Stimulated activated CD8-positive, alpha-beta memory T cell treated with anti-CD3 and anti-CD28 coated beads, Interleukin-15, amount 100 ng/mL, for 48 hours (primary cell): ENCODE measurements at regions not wholly inside any gene's neighbourhood (a gene's known extent, or its start where the extent isn't known, plus 50 kb on each side); places are given as distances from the start of the nearest gene placed in this dataset.
A peak's percentile ranks its signal among the peaks of the same experiment; 100 is the strongest.
"Not testable (repeated sequence)": the region's sequence is repeated elsewhere in the genome, so short reads cannot be mapped to it uniquely, and the experiment has no call there.

Experiments
- DNase-seq, 2 donors: peaks; one replicate each; pipeline ENCODE4 v3.0.0-alpha.2; 2020; ENCODE audit warnings: low read depth in 2 of 2

DNA sequence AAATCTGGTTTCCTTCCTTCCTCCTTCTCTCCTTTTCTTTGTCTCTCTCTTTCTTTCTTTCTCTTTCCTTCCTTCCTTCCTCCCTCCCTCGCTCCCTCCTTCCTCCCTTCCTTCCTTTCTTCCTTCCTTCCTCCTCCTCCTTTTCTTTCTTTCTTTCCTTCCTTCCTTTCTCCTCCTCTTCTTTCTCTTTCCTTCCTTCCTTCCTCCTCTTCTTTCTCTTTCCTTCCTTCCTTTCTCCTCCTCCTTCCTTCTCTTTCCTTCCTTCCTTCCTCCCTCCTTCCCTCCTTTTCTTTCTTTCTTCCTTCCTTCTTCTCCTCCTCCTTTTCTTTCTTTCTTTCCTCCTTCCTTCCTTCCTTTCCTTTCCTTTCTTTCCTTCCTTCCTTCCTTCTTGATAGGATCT, 61.2 kb downstream of the VIP start:
- no peak for DNase-seq

DNA sequence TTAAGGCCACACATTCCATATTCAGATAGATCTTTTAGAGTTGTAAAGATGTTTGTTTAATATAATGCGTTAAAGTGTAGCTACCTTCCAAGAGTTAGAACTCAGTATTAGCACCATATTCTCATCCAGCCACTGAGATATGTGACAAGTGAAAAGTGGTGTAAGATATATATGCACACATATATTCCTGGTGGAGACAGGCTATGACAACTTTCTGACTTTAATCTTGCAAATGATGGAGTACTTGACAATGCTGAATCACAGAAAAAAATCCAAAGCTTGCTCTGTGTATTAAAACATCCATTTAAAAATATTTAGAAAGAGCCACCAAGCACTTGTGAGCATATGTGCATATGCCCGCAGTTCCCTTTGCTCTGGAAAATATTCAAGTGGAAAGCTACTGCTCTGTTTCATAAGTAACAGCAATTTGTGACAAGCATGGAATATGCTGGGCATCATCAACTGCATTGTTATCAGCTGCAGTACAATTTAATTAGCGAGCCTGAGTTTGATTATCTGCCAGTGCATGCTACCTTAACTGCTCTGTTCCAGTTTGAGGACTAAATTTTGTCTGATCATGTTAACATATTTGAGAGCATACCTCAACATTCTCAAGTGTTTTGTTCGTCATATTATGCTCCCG, 64.8 kb downstream of the VIP start:
- DNase-seq = no peak

DNA sequence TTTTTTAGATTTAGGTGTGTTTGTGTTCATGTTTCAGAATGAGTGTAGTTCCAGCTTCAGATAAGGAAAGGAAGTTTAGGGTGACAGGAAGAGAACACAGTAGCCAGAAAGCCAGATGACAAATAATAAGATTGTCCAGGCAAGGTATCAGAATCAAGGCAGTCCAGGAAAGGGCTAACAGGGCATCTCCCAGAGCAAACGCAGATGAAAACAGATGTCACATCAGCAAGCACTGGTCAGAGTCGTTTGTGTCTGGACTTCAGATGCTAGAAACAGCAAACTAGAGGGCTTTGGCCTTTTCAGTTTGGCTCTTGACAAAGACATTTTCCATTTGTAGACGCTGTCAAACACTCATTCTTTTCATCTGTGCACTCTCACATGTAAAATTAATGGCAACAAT, 65.5 kb downstream of the VIP start:
- no peak for DNase-seq

DNA sequence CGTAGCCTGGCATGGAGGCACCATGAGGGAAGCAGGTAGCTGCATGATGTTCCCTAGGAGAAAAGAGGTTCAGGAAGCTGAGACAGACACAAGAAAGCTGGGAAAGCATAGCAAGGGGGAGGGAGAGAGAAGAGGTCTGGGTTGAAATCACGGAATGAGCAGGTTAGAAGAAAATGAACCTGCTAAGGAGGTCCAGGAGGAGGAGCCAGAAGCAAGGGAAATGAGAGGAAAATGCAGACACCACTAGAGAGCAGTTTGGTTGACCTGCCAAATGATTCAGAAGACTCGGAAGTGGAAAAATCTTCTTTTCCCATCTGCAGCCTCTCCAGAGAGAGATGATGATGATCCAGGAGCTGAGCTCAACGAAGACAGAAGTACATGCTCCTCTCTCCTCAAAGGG, 70.9 kb downstream of the VIP start:
- no peak for DNase-seq

DNA sequence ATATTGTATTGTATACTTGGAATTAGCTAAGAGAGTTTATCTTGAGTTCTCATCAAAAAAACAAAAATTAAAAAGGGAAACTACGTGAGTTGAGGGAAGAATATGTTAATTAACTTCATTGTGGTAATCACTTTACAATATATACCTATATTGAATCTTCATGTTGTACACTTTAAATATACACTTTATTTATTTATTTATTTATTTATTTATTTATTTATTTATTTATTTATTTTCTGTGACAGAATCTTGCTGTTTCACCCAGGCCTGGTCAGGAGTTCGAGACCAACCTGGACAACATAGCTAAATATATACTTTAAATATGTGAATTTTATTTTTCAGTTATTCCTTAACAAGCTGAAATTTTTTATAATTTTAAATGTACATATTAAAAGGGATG, 74.1 kb downstream of the VIP start:
- no peak for DNase-seq

DNA sequence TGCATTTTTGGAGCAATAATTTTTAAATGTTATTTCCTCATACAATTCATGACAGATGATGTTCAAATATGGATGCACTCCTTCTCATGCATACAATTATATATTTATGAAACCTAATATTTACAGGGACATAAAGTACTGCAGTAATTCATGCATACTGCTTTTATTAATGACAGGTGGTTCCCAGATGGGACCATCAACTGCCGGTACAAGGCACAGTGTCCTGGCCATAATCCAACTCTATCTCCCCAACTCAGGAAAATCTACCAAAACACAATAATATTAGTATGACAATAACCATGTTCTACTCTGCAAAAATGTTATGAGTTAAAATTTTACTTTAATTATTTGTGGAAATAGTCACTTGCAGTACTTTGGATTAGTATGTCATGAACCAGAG, 77.8 kb downstream of the VIP start:
- no peak for DNase-seq

DNA sequence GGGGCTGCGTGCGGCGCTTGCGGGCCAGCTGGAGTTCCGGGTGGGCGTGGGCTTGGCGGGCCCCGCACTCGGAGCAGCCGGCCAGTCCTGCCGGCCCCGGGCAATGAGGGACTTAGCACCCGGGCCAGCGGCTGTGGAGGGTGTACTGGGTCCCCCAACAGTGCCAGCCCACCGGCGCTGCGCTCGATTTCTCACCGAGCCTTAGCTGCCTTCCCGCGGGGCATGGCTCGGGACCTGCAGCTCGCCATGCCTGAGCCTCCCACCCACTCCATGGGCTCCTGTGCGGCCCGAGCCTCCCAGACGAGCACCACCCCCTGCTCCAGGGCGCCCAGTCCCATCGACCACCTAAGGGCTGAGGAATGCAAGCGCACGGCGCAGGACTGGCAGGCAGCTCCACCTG, 83.8 kb downstream of the VIP start:
- DNase-seq = not testable (repeated sequence)

DNA sequence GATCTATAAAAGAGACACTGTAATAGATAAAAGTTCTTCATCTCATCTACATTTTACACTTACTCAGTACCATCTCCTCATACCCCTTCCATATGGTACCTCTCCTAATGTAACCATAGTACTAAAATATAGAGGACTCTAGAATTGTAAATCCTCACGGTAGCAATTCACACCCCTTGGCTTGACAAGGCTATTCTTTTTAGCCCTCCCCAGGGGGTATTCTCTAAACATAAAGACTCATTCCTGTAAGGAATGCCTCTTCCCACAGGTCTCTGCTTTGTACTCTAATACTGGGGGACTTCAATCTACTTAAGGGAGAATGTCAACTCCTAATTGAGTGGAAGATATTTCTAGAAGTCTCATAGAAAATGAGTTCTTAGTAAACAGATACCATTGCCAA, 85.9 kb downstream of the VIP start:
- DNase-seq = no peak

DNA sequence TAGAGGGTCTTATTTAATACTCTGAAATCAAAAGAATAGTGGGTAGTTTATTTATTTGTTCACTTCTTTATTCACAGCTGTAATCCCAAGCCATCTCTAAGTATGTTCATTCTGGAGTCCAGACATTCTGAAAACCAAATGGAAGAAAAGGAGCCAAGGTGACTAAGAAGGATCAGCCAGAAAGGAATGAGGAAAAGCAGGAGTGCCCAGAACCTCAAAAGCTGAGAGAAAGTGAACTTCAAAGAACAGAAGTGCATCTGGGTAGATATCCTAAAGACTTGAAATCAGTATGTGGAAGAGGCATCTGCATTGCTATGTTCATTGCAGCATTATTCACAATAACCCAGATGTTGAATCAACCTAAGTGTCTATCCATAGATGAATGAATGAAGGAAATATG, 94.8 kb downstream of the VIP start:
- no peak for DNase-seq

DNA sequence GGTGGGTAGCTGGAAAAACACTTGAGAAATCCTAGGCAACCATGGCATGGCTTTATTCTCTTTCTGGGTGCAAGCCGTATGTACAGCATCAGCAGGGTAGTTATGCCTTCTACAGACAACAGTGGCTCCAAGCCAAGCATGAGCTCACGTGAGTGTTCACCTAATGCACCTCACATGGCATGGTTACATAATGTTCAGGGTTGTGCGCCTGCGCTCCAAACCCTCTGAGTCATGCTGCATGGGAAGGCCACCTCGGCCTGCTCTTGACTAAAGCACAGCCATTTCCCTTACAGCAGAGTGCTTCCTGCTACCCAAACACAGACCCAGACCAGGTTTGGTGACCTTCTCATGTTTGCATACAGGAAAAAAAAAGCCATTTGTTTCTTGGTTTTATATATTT, 96.2 kb downstream of the VIP start:
- DNase-seq = no peak

DNA sequence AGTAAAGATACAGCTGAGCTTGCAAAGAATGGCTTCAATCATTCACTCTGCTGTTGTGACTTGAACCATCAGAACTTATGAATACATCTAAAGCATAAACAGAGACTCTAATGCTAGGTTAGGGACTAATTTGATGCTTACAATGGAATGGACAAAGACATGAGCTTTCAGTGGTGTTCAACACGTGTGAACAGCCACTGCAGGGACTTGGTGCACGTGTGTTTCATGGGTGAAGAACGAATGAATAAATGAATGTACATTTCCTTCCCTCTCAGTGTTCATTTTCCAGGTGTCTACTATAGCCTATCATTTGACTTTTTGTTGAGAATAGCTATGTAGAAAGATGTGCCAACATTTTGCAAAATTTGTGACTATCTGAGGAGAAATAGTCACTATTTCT, 98.3 kb downstream of the VIP start:
- DNase-seq = no peak

DNA sequence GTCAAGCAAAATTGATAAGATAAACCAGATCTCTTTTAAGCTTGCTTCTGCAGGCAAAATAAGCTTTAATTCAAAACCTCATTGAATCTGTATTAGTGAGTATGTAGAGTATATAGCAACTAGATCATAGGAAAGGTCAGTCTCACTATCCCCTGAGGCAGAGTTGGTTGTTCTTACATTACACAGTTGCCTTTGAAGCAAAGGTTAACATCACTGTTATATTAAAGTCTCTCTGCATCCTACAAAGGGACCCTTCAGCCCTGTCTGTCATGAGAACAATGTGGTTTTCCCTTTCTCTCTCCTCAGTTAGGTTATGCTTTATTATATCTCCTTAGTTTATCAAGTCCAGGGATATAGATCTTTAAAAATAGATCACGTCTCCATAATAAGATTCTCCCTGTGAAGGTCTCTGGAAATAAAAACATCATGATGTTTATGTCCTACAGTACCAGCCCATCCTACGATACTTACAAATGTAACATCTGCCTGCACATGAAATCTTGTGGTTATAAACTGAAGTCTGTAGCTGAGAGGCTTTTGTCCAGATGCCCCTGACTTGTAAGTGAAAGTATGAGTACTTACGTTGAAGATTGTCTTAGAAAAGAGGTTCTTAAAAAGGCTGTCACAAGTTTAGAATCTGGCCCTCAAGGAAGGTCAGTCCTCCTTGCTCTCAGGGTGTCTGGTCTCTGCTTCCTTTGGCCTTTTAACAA, 103.6 kb downstream of the VIP start:
- DNase-seq = no peak

DNA sequence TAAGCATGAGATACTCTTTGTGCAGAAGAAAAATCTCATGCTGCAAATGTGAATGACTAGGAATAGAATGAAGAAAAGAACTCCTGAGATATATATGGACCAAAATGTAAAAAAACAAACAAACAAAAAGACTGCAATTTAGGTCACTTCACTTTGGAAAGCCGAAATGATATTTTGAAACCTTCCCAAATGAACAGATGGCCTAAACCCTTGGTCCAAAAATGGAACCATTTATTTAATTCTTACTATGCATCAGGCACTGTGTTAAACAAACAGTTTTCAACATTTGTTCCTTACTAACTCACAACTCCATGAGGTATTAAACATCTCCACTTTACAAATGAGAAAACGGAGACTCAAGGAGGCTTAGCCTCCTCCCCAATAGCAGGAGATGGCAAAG, 107.5 kb downstream of the VIP start:
- DNase-seq = no peak

DNA sequence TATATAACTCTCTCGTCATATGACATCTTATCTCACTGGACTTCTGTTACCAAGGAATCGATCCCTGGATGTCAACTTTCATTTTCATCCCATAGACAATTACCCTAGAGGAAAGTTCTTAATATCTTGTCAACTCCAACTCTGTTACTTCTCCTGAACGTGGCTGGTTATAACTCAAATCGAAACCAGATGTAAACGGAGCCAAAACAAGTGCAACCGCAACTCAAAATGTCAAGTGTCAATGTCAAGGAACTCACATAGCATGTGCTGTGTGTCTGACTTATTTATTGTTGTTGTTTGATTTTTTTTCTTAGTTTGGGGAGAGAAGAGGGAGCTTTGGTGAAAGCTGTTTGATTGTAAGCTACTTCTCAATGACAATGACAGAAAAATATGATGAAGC, 108.6 kb downstream of the VIP start:
- no peak for DNase-seq

DNA sequence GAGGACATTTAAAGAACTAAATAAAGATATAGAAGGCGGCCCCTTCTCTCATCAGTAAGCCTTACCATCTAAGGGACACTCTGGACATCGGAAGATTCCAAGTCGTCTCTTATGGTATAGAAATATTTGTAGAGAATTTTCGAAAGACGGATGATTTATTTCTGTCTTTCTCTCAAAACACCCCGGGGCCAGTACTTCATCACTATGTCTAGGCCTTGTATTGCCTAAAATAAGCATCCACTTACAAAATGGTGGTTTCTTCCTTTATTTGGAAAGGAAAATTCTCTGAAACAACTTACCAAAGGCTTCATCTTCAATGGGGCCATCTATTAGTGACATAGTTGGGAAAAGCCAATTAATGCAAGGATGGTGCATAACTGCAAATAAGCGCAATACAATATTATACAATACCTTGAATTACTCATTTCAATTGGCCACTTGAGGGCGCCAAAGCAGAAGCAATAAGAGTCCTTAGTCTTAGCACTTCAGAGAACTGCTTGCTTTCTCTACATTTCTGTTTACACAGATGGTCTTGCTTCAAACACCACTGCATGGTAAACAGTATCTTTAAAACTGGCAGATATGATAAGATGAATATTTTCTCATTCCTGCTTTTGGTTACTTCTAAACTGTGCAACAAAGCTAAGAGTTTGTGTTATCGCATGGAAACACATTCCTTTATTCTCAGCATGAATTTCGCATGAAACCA, 113.2 kb downstream of the VIP start:
- DNase-seq = peak; percentile 8 to 30

DNA sequence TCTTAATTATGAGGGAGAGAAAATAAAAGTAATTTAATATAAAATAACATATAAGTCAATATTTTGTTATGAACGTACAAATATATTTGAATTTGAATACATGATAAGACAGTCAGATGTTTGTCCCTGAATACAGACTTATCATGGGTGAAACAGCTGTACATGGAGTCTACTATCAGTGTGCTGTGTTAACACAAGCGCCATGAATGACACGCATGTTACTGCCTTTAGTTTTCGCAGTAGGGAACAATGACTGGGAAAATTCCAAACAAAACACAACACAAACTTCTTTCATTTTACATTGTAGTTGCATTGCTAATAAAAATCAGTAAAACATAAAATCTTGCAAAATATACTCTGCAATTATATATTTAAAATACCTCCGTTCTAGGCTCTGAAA, 108.6 kb downstream of the FBXO5 start:
- no peak for DNase-seq

DNA sequence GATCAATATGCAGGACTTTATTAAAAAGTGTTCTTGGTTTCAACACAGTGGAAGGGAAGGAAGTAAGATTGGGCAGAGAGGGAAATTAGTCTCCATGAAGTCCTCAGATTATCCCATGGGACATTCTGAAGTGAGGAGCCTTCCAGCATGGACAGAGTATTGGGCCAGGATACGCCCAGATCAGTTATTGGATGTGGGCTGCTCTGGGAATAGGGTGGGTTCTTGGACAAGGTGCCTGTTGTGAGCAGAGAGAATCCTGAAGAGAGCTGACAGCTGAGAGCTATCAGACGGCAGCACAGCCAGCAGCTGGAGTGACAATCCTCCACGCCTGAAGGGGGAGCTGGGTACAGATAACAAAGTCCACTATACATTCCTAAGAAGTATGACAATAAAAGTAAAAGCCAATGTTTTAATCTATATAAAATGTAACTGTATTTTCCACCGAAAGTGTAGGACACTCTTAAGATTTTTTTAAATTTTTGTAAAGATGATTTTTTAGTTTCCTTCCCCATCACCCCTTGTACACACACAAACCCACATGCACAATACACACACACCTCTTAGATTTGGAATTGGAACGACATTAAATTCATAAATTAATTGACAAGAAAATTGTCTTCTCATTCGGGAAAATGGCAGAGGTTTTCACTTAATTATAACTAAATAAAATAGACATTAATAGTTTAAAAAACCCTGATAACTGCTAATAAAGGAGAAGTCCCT, 107.8 kb downstream of the FBXO5 start:
- no peak for DNase-seq

DNA sequence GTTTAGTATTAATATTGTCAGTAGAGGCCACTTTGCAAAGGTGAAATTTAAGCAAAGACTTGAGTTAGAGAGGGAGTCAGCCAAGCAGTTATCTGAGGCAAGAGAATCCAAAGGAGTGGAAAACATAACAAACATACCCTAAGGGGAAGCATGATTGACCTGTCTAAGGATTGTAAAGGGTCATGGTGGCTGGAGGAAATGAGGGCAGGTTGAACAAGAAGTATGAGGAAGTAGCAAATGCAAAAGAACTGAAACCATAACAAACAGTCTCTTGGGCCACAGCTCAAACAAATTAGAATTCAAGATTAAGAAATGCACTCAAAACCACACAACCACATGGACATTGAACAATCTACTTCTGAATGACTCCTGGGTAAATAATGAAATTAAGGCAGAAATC, 103.2 kb downstream of the FBXO5 start:
- no peak for DNase-seq

DNA sequence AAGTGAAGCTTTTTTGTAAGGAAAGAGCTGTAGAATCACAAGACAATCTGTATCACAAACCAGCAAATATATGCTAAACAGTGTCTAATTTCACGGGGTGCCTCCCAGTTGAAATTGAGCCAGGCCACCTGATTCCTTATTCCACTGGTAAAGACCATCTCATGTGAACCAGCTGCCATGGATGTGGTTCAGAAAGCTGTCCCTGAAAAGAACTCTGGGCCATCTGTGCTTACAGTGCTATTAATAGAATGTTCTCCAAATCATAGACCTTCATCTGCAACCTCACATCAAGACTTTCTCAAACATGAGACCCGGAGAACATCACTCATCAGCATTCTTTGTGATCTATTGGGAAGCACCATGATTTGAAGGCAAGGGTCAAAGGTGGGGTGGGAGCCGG, 89.7 kb downstream of the FBXO5 start:
- no peak for DNase-seq

DNA sequence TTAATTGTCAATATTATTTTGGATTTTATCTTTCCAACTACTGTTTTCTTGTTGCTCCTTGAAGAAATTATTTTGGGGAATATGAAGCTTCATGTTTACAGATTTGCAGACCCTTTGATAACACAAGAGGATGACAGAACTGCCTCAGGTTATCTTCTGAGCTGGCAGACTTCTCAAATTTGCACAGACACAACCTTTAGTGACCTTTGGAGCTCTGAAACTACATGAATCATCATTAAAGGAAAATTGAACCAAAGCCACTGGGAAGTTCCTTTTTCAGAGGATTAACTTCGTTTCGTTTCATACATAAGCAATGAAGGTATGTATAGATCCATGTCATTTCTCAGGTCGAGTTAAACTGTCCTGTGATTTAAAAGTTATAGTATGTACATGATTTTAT, 85.9 kb downstream of the FBXO5 start:
- DNase-seq = no peak

DNA sequence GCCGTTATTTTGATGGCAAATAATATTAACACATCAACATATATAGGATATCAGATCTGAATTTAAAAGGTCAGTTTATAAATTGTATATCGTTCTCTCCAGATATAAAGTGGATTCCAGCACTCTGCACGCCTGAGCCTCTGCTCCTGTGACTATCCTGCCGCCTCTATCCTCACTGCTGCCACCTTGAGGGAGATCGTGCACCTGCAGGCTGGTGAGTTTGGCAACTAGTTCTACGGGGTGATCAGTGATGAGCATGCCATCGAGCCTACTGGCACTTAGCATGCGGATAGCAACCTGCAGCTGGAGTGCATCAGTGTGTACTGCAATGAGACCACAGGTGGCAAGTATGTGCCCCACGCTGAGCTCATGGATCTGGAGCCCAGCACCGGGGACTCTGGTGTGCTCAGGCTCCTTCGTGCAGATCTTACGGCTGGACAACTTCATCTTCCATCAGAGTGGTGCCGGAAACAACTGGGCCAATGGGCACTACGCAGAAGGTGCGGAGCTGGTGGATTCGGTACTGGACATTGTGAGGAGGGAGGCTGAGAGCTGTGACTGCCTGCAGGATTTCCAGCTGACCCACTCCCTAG, 84.9 kb downstream of the FBXO5 start:
- peak; percentile 42 to 44 for DNase-seq

DNA sequence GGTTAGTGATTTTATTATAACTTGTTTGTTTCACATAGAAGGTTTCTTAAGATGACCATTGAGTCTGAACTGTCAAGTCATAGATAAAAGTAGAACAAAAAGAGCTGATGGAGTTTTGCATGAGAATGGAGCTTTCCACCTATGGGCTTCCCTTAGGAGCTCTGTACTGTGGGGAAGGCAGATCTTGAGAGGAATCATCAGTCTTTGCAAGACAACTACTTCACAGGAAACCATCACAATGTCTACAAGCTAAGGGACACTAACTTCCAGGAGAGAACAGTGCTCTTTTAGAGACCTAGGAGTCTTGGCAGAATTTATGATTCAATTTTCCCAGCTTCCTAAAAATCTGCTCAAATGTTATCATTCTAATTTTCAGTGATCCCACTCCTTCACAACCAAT, 78.2 kb downstream of the FBXO5 start:
- DNase-seq = no peak
